Panc1 (cell line): ENCODE measurements at regions not wholly inside any gene's neighbourhood (a gene's known extent, or its start where the extent isn't known, plus 50 kb on each side); places are given as distances from the start of the nearest gene placed in this dataset.

Source experiments
- ATAC-seq: fragments of 200-7000 bp; cut with Tn5 transposase; 2 replicates; pipeline ENCODE4 v1.9.1; 2020; ENCODE audit warnings: mild to moderate bottlenecking, moderate library complexity
- BruUV-seq: library from RNA; stranded (reverse); fragments of 400-500 nt; replicated peaks from 2 replicates; lab custom pipeline; 2021; lab: Mats Ljungman, UMichigan
- CTCF ChIA-PET: fragments of 300-600 bp; sonication (Branson Sonifier 250); formaldehyde crosslinking; loops from one replicate; lab custom pipeline; 2022; ENCODE audit warnings: antibody characterized with exemption; lab: Charles Lee
- POLR2A ChIA-PET: fragments of 300-600 bp; sonication (Branson Sonifier 250); formaldehyde crosslinking; loops from one replicate; lab custom pipeline; 2022; ENCODE audit warnings: antibody characterized with exemption; lab: Charles Lee
- DNase-seq: peaks from one replicate; pipeline ENCODE4 v3.0.0-alpha.2; 2010; ENCODE audit warnings: low read depth, low spot score
- H3K27ac ChIP-seq: 2 replicates; pipeline ENCODE4 v1.5.1; 2011; ENCODE audit warnings: mild to moderate bottlenecking, low read length, inconsistent platforms
- H3K27me3 ChIP-seq: fragments of 200-500 bp; sonication (Bioruptor generic); 2 replicates; pipeline ENCODE4 v1.6.0; 2014; ENCODE audit warnings: low read length, inconsistent platforms; ENCODE audit not compliant: control insufficient read depth, insufficient read depth
- H3K36me3 ChIP-seq: fragments of 200-500 bp; sonication (Bioruptor generic); 2 replicates; pipeline ENCODE4 v1.5.1; 2014; ENCODE audit warnings: inconsistent platforms, mild to moderate bottlenecking, low read length, moderate library complexity; ENCODE audit not compliant: control insufficient read depth, insufficient read depth
- H3K4me1 ChIP-seq: 2 replicates; pipeline ENCODE4 v1.5.1; 2011; ENCODE audit warnings: inconsistent platforms, mild to moderate bottlenecking, low read length, moderate library complexity; ENCODE audit not compliant: control insufficient read depth, insufficient read depth
- H3K4me3 ChIP-seq, 2 experiments: 2 replicates each; pipeline ENCODE4 v1.5.1; 2011 to 2012; ENCODE audit warnings: low read depth in 2 of 2, low read length in 2 of 2, mild to moderate bottlenecking in 2 of 2, inconsistent platforms in 1 of 2, moderate library complexity in 1 of 2
- H3K9me3 ChIP-seq: fragments of 200-500 bp; sonication (Bioruptor generic); 2 replicates; pipeline ENCODE4 v1.5.1; 2014; ENCODE audit warnings: low read depth, mild to moderate bottlenecking, inconsistent platforms, low read length, moderate library complexity; ENCODE audit not compliant: control insufficient read depth, insufficient read depth
- CTCF ChIP-seq: fragments of 450-650 bp; IDR thresholded peaks from 2 replicates; pipeline ENCODE4 v1.5.1; 2017; ENCODE audit warnings: mild to moderate bottlenecking
- POLR2AphosphoS5 ChIP-seq: IDR thresholded peaks from 2 replicates; pipeline ENCODE4 v1.6.1; 2012; ENCODE audit warnings: mild to moderate bottlenecking, low read depth, low read length, moderate library complexity
- REST ChIP-seq, 2 experiments: IDR thresholded peaks; 2 replicates each; pipeline ENCODE4 v1.6.1; 2011 to 2012; ENCODE audit warnings: low read depth in 2 of 2, control low read depth in 1 of 2, low read length in 1 of 2, mild to moderate bottlenecking in 1 of 2, moderate library complexity in 1 of 2; ENCODE audit not compliant: insufficient read depth in 1 of 2
- SIN3A ChIP-seq: IDR thresholded peaks from 2 replicates; pipeline ENCODE4 v1.6.1; 2012; ENCODE audit warnings: low read depth, mild to moderate bottlenecking, low read length, moderate library complexity, borderline replicate concordance; ENCODE audit not compliant: insufficient read depth
- TCF7L2 ChIP-seq: IDR thresholded peaks from 2 replicates; pipeline ENCODE4 v1.6.1; 2011; ENCODE audit warnings: mild to moderate bottlenecking, low read depth, low read length, inconsistent platforms
- in situ Hi-C: cut with HindIII; loops from 2 replicates; pipeline ENCODE4 v1.10.0; 2016; ENCODE audit warnings: low sequenced_read_pairs, low pct_unique_long_range_greater_than_20kb
- intact Hi-C: fragments of 100-400 bp; cut with micrococcal nuclease; formaldehyde crosslinking; loops from one replicate; pipeline ENCODE4 v1.10.0; 2022; ENCODE audit not compliant: unreplicated experiment

GRCh38 chr3:154898443-154898842 lies 181.7 kb upstream of the MME start:
- no TSS peak for BruUV-seq
- DNase-seq (no peak), ATAC-seq (no peak)
- intact Hi-C loops, result no loop called here
- H3K9me3 ChIP-seq, result no peaks in the 10 kb centered on the region
- H3K27ac ChIP-seq, result no peak overlapping the region
- H3K4me1 ChIP-seq, result no peaks in the 10 kb centered on the region
- ChIA-PET POLR2A (no interaction called here), CTCF (no interaction called here)
- no peaks in the 10 kb centered on the region for H3K36me3 ChIP-seq
- in situ Hi-C loops, result no loop called here
- H3K27me3 ChIP-seq, result no peaks in the 10 kb centered on the region
- TF ChIP-seq REST (IDR thresholded peaks at IDR 0.05; ENCODE audit: insufficient read depth in 1 of 2, low read depth in 2 of 2, low read length in 1 of 2), result no peak
- no peak for TF ChIP-seq CTCF
- no peak for TF ChIP-seq SIN3A
- TF ChIP-seq TCF7L2, result no peak
- no peak for TF ChIP-seq POLR2AphosphoS5
- no peak overlapping the region for H3K4me3 ChIP-seq

- Histone ChIP-seq H3K4me3 (no peak overlapping the region), H3K27ac (no peak overlapping the region), H3K36me3 (no peaks in the 10 kb centered on the region), H3K27me3 (no peaks in the 10 kb centered on the region), H3K9me3 (no peaks in the 10 kb centered on the region), H3K4me1 (no peaks in the 10 kb centered on the region)
- TF ChIP-seq CTCF (no peak), TCF7L2 (no peak), POLR2AphosphoS5 (no peak), REST (IDR thresholded peaks at IDR 0.05; ENCODE audit: insufficient read depth in 1 of 2, low read depth in 2 of 2, low read length in 1 of 2) (no peak), SIN3A (no peak)
- no peak for DNase-seq
- CTCF ChIA-PET, result no interaction called here
- in situ Hi-C loops (no loop called here), intact Hi-C loops (no loop called here)
- POLR2A ChIA-PET, result no interaction called here
- BruUV-seq, result no TSS peak
- ATAC-seq, result no peak
These were observed 186.3 kb upstream of the MME start for GRCh38 chr3:154893813-154894212.
